Parathyroid adenoma (tissue), 2 donors: ENCODE measurements at regions not wholly inside any gene's neighbourhood (a gene's known extent, or its start where the extent isn't known, plus 50 kb on each side); places are given as distances from the start of the nearest gene placed in this dataset.

ENCODE experiments used
- H2AFZ ChIP-seq: fragments of 300-600 bp; sonication (generic); one replicate; pipeline ENCODE4 v1.7.0; 2017; ENCODE audit warnings: antibody characterized with exemption, mild to moderate bottlenecking
- H3K27ac ChIP-seq: fragments of 300-600 bp; sonication (generic); one replicate; pipeline ENCODE4 v1.7.0; 2017
- H3K27me3 ChIP-seq: fragments of 300-600 bp; sonication (generic); one replicate; pipeline ENCODE4 v1.7.0; 2017; ENCODE audit warnings: low read length; ENCODE audit not compliant: control insufficient read depth, insufficient read depth
- H3K36me3 ChIP-seq: fragments of 300-600 bp; sonication (generic); one replicate; pipeline ENCODE4 v1.7.0; 2017; ENCODE audit warnings: low read length; ENCODE audit not compliant: control insufficient read depth, insufficient read depth
- H3K4me1 ChIP-seq: fragments of 300-600 bp; sonication (generic); one replicate; pipeline ENCODE4 v1.7.0; 2017; ENCODE audit warnings: control low read depth
- H3K4me2 ChIP-seq: fragments of 300-600 bp; sonication (generic); one replicate; pipeline ENCODE4 v1.7.0; 2017; ENCODE audit warnings: low read length
- H3K4me3 ChIP-seq: fragments of 300-600 bp; sonication (generic); one replicate; pipeline ENCODE4 v1.7.0; 2017; ENCODE audit warnings: low read depth, low read length
- H3K79me2 ChIP-seq: fragments of 300-600 bp; sonication (generic); one replicate; pipeline ENCODE4 v1.7.0; 2017; ENCODE audit warnings: control low read depth
- H3K9ac ChIP-seq: fragments of 300-600 bp; sonication (generic); one replicate; pipeline ENCODE4 v1.7.0; 2017; ENCODE audit warnings: mild to moderate bottlenecking
- H3K9me3 ChIP-seq: fragments of 300-600 bp; sonication (generic); one replicate; pipeline ENCODE4 v1.7.0; 2017; ENCODE audit warnings: low read length; ENCODE audit not compliant: control insufficient read depth
- TF ChIP-seq, protein P1 (sequence below): fragments of 300-600 bp; sonication (generic); IDR thresholded peaks from one replicate; pipeline ENCODE4 v1.7.0; 2017; ENCODE audit warnings: antibody characterized with exemption, mild to moderate bottlenecking
- donor health status: primary hyperparathyroidism.

DNA sequence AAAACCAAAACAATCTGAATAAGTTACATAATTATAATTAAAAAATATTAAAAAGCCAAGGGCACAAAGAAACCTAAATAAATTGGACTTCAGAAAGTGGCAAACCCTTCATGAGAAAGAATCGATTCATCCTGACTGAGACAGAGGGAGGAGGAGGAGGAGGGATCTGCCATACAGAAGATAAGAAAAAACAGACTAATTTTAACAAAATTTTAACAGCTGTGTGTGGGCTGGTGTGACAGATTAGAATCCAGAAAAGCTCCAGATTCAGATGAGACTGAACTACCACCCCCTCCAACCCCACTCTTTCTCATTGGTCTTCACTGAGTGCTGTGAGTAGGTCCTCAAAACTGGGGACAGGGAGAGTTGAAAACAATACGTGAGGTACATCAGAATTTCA, 111.5 kb upstream of the HTR2A start:
- no peaks in the 10 kb centered on the region for H3K9me3 ChIP-seq
- H3K9ac ChIP-seq = no peak overlapping the region
- no peak overlapping the region for H3K4me3 ChIP-seq
- no peak overlapping the region for H2AFZ ChIP-seq
- H3K4me1 ChIP-seq = no peaks in the 10 kb centered on the region
- no peak overlapping the region for H3K27ac ChIP-seq
- TF ChIP-seq, protein P1, sequence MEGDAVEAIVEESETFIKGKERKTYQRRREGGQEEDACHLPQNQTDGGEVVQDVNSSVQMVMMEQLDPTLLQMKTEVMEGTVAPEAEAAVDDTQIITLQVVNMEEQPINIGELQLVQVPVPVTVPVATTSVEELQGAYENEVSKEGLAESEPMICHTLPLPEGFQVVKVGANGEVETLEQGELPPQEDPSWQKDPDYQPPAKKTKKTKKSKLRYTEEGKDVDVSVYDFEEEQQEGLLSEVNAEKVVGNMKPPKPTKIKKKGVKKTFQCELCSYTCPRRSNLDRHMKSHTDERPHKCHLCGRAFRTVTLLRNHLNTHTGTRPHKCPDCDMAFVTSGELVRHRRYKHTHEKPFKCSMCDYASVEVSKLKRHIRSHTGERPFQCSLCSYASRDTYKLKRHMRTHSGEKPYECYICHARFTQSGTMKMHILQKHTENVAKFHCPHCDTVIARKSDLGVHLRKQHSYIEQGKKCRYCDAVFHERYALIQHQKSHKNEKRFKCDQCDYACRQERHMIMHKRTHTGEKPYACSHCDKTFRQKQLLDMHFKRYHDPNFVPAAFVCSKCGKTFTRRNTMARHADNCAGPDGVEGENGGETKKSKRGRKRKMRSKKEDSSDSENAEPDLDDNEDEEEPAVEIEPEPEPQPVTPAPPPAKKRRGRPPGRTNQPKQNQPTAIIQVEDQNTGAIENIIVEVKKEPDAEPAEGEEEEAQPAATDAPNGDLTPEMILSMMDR = no peak
- H3K36me3 ChIP-seq = no peaks in the 10 kb centered on the region
- H3K27me3 ChIP-seq = no peaks in the 10 kb centered on the region
- H3K4me2 ChIP-seq = no peak overlapping the region
- H3K79me2 ChIP-seq = no peaks in the 10 kb centered on the region

DNA sequence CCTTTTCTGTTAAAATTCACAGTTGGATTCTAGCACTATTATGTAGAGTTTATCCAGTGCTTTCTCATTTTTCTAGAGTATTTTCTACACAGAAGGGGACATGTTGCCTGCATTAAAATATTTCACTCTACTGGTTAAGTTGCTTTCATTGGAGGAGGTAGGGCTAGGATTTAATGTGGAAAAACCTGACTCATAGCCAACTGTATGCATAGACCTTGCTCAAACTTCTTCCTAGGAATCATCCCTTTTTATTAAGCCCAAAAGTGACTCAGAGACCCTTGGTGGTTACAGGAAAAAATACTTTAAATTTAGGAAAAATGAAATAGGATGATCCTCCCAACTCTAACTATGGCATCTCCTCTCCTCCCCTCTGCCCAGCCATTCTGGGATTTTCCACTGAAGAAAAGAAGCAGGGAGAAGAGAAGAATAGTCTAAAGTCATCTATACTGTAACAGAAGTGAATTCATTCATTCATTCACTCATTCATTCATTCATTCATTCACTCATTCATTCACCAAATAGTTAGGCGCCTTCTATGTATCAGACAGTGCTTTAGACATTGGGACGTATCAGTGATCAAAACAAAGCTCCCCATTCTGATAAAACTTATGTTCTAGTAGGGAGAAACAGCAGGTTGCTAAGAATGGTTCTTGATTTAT, 109.0 kb upstream of the HTR2A start:
- TF ChIP-seq, protein P1 = no peak
- H3K4me1 ChIP-seq = no peaks in the 10 kb centered on the region
- H3K27ac ChIP-seq = no peak overlapping the region
- H2AFZ ChIP-seq = no peak overlapping the region
- H3K4me3 ChIP-seq = no peak overlapping the region
- H3K4me2 ChIP-seq = no peak overlapping the region
- H3K79me2 ChIP-seq = no peaks in the 10 kb centered on the region
- H3K27me3 ChIP-seq = no peaks in the 10 kb centered on the region
- no peaks in the 10 kb centered on the region for H3K9me3 ChIP-seq
- no peak overlapping the region for H3K9ac ChIP-seq
- no peaks in the 10 kb centered on the region for H3K36me3 ChIP-seq

DNA sequence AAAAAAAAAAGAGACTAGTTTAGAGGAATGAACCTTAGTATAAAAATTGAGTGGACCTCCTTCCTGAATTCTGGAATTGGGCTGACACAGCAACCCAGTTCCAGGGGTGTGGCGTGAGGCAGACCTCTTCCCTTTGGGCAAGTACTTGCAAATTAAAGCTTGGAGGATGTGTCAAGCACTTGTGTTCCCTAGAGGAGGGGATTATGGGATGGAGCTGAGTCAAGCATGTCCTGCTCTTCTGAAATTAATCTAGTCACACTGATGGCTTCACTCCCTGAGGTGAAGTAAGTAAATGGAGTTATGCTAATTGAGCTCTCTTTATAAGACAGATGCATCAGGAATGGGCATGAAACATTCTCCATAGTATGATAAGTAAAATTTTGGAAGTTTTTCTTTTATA, 107.7 kb upstream of the HTR2A start:
- H3K4me3 ChIP-seq = no peak overlapping the region

DNA sequence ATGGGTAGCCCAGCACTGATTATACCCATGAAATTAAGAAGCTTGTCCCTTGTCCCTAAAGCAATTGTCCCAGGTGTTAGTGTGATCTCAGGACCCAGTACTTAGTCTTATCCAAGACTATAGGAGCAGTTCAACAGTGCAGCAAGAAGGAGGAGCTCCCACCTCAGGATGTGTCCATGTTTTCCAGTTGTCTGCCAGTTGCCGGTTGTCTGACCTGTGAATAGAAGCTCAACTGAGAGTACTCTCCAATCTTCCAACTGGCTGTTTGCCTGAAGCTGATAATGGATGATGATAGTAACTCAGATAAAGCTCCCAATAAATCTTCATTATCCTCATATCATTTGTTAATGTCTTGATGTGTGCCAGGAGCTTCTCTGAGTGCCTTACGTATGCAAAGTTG, 107.2 kb upstream of the HTR2A start:
- Histone ChIP-seq H3K27me3 (no peaks in the 10 kb centered on the region), H2AFZ (no peak overlapping the region), H3K4me2 (no peak overlapping the region), H3K4me1 (no peaks in the 10 kb centered on the region), H3K9me3 (no peaks in the 10 kb centered on the region), H3K79me2 (no peaks in the 10 kb centered on the region), H3K36me3 (no peaks in the 10 kb centered on the region), H3K27ac (no peak overlapping the region), H3K4me3 (no peak overlapping the region), H3K9ac (no peak overlapping the region)
- TF ChIP-seq, protein P1 = no peak

More for the DNA sequence above, 107.7 kb upstream of the HTR2A start:
- Histone ChIP-seq H3K36me3 (no peaks in the 10 kb centered on the region), H3K4me2 (no peak overlapping the region), H3K9ac (no peak overlapping the region), H3K79me2 (no peaks in the 10 kb centered on the region), H3K27ac (no peak overlapping the region), H3K27me3 (no peaks in the 10 kb centered on the region), H3K9me3 (no peaks in the 10 kb centered on the region), H2AFZ (no peak overlapping the region), H3K4me1 (no peaks in the 10 kb centered on the region)
- TF ChIP-seq, protein P1 = no peak

DNA sequence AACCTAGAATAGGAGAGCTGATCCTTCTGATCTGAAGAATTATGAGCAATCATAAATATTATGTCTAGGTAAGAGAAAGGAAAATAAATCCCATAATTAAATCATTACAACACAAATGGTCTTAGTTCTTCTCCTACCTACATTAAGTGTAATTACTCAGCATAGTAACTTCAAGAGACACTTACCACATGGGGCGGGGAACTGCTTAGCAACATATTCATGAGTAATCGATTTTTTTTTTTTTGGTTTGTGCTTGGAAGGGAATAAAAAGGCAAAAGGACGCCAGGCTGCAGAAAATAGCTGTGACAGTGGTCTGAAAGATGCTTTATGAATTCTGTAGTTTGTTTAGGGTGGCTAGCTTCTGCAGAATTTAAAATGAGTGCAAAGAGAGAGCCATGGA, 103.3 kb upstream of the HTR2A start:
- Histone ChIP-seq H3K9me3 (no peaks in the 10 kb centered on the region), H3K27me3 (no peaks in the 10 kb centered on the region), H2AFZ (no peak overlapping the region), H3K79me2 (no peaks in the 10 kb centered on the region), H3K4me3 (no peak overlapping the region), H3K4me2 (no peak overlapping the region), H3K9ac (no peak overlapping the region), H3K27ac (no peak overlapping the region), H3K4me1 (no peaks in the 10 kb centered on the region), H3K36me3 (no peaks in the 10 kb centered on the region)
- TF ChIP-seq, protein P1 = no peak
